HCT116 (cell line): ENCODE measurements at regions not wholly inside any gene's neighbourhood (a gene's known extent, or its start where the extent isn't known, plus 50 kb on each side); places are given as distances from the start of the nearest gene placed in this dataset.

Source experiments
- ATAC-seq: fragments of 200-7000 bp; cut with Tn5 transposase; 2 replicates; pipeline ENCODE4 v1.9.1; 2020; ENCODE audit warnings: mild to moderate bottlenecking, moderate library complexity
- BruUV-seq: library from RNA; stranded (reverse); fragments of 400-500 nt; replicated peaks from 2 replicates; lab custom pipeline; 2021; lab: Mats Ljungman, UMichigan
- CTCF ChIA-PET: fragments of 300-600 bp; sonication (Branson Sonifier 250); formaldehyde crosslinking; loops from one replicate; lab custom pipeline; 2021; ENCODE audit warnings: antibody characterized with exemption; lab: Charles Lee
- POLR2A ChIA-PET: fragments of 300-600, 350-600 bp; sonication (Branson Sonifier 250); formaldehyde crosslinking; loops from one replicate; lab custom pipeline; 2021; ENCODE audit warnings: antibody characterized with exemption; lab: Charles Lee
- RAD21 ChIA-PET, 2 experiments: fragments of 300-600 bp; sonication (Branson Sonifier 250); formaldehyde crosslinking; loops; one replicate each; lab custom pipeline; 2023; ENCODE audit warnings: low total read pairs in 2 of 2; ENCODE audit not compliant: uncharacterized antibody in 2 of 2, unreplicated experiment in 2 of 2, low non-redundant PET in 1 of 2; lab: Charles Lee
- DNase-seq: peaks from one replicate; pipeline ENCODE4 v3.0.0-alpha.2; 2010; ENCODE audit warnings: low read depth, low spot score
- H2AFZ ChIP-seq: fragments of 200-600 bp; shearing (Covaris generic), sonication (generic); 2 replicates; pipeline ENCODE4 v1.6.1; 2017; ENCODE audit warnings: low read depth, mixed run types, mixed read lengths, antibody characterized with exemption, low read length; ENCODE audit not compliant: poor library complexity, severe bottlenecking
- H3K27ac ChIP-seq: 2 replicates; pipeline ENCODE4 v1.5.1; 2012; ENCODE audit warnings: low read depth, low read length
- H3K27me3 ChIP-seq: fragments of 200-600 bp; sonication (generic); 2 replicates; pipeline ENCODE4 v1.6.1; 2016; ENCODE audit warnings: mixed run types, low read length, mixed read lengths; ENCODE audit not compliant: insufficient read depth
- H3K36me3 ChIP-seq, 2 experiments: fragments of 200-500 bp in 1 of 2; fragments of 200-600 bp in 1 of 2; sonication (Bioruptor generic) in 1 of 2; sonication (generic) in 1 of 2; 2 replicates each; pipeline versions ENCODE4 v1.5.1 to v1.6.1; 2014 to 2016; ENCODE audit warnings: low read length in 2 of 2, inconsistent platforms in 1 of 2, mixed read lengths in 1 of 2, mixed run types in 1 of 2; ENCODE audit not compliant: insufficient read depth in 2 of 2, control insufficient read depth in 1 of 2
- H3K4me1 ChIP-seq, 2 experiments: fragments of 200-600 bp in 1 of 2; sonication (generic) in 1 of 2; 2 replicates each; pipeline versions ENCODE4 v1.5.1 to v1.6.1; 2012 to 2017; ENCODE audit warnings: low read length in 2 of 2, inconsistent platforms in 1 of 2, mild to moderate bottlenecking in 1 of 2, mixed read lengths in 1 of 2, mixed run types in 1 of 2, moderate library complexity in 1 of 2; ENCODE audit not compliant: insufficient read depth in 2 of 2, control insufficient read depth in 1 of 2
- H3K4me2 ChIP-seq: fragments of 200-600 bp; sonication (generic); 2 replicates; pipeline ENCODE4 v1.6.1; 2017; ENCODE audit warnings: mixed run types, low read length, mixed read lengths
- H3K4me3 ChIP-seq, 2 experiments: fragments of 200-600 bp in 1 of 2; sonication (generic) in 1 of 2; replicated peaks in 1 of 2; 2 replicates each; pipeline ENCODE4 v1.5.1; 2011 to 2016; ENCODE audit warnings: low read length in 2 of 2, control low read depth in 1 of 2, low read depth in 1 of 2, mild to moderate bottlenecking in 1 of 2, mixed read lengths in 1 of 2, mixed run types in 1 of 2
- H3K79me2 ChIP-seq: fragments of 200-600 bp; sonication (generic); 2 replicates; pipeline ENCODE4 v1.6.1; 2017; ENCODE audit warnings: mild to moderate bottlenecking, mixed run types, low read length, moderate library complexity, mixed read lengths; ENCODE audit not compliant: insufficient read depth
- H3K9ac ChIP-seq: fragments of 200-600 bp; sonication (generic); 2 replicates; pipeline ENCODE4 v1.6.1; 2016; ENCODE audit warnings: low read length, mixed read lengths
- H3K9me2 ChIP-seq: fragments of 200-600 bp; sonication (generic), shearing (Covaris generic); 2 replicates; pipeline ENCODE4 v1.6.1; 2017; ENCODE audit warnings: mixed run types, mild to moderate bottlenecking, moderate library complexity; ENCODE audit not compliant: insufficient read depth
- H3K9me3 ChIP-seq, 2 experiments: fragments of 200-500 bp in 1 of 2; fragments of 200-600 bp in 1 of 2; sonication (Bioruptor generic) in 1 of 2; sonication (generic) in 1 of 2; 2 replicates each; pipeline ENCODE4 v1.6.1; 2014 to 2017; ENCODE audit warnings: low read length in 2 of 2, mixed read lengths in 2 of 2, inconsistent platforms in 1 of 2, low read depth in 1 of 2, mild to moderate bottlenecking in 1 of 2, mixed run types in 1 of 2, moderate library complexity in 1 of 2; ENCODE audit not compliant: control insufficient read depth in 1 of 2, insufficient read depth in 1 of 2
- H4K20me1 ChIP-seq: fragments of 200-600 bp; sonication (generic), shearing (Covaris generic); 2 replicates; pipeline ENCODE4 v1.6.1; 2017; ENCODE audit warnings: mixed run types, mild to moderate bottlenecking, moderate library complexity; ENCODE audit not compliant: insufficient read depth
- CBX3 ChIP-seq: IDR thresholded peaks from 2 replicates; pipeline ENCODE4 v1.6.1; 2012; ENCODE audit warnings: low read depth
- CEBPB ChIP-seq: IDR thresholded peaks from 2 replicates; pipeline ENCODE4 v1.6.1; 2012; ENCODE audit warnings: low read depth
- EGR1 ChIP-seq: IDR thresholded peaks from 2 replicates; pipeline ENCODE4 v1.6.1; 2012; ENCODE audit warnings: low read depth
- EZH2phosphoT487 ChIP-seq: fragments of 200-600 bp; IDR thresholded peaks from 2 replicates; pipeline ENCODE4 v1.6.1; 2018; ENCODE audit warnings: antibody characterized with exemption, borderline replicate concordance
- FOSL1 ChIP-seq: IDR thresholded peaks from 2 replicates; pipeline ENCODE4 v1.6.1; 2012; ENCODE audit warnings: low read depth
- JUND ChIP-seq: IDR thresholded peaks from 2 replicates; pipeline ENCODE4 v1.6.1; 2012
- POLR2A ChIP-seq: IDR thresholded peaks from 2 replicates; pipeline ENCODE4 v1.7.0; 2011; ENCODE audit warnings: borderline replicate concordance; ENCODE audit not compliant: insufficient read depth, insufficient read length; ENCODE audit errors: extremely low read depth
- POLR2AphosphoS5 ChIP-seq: IDR thresholded peaks from 2 replicates; pipeline ENCODE4 v1.6.1; 2011; ENCODE audit warnings: mild to moderate bottlenecking, low read depth, low read length, moderate library complexity
- RAD21 ChIP-seq: IDR thresholded peaks from 2 replicates; pipeline ENCODE4 v1.6.1; 2012; ENCODE audit warnings: low read depth, mild to moderate bottlenecking
- SP1 ChIP-seq: IDR thresholded peaks from 2 replicates; pipeline ENCODE4 v1.6.1; 2012; ENCODE audit warnings: low read depth
- ZFX ChIP-seq: fragments of 450-650 bp; IDR thresholded peaks from 2 replicates; pipeline ENCODE4 v1.6.1; 2017
- intact Hi-C: fragments of 100-400 bp; cut with micrococcal nuclease; formaldehyde crosslinking; loops from 2 replicates; pipeline ENCODE4 v1.10.0; 2022
- TF ChIP-seq, protein P1 (sequence below): IDR thresholded peaks from 2 replicates; pipeline ENCODE4 v1.6.1; 2012
- TF ChIP-seq, protein P2 (sequence below), 3 experiments: fragments of 200-600 bp in 1 of 3; sonication (generic) in 1 of 3; IDR thresholded peaks in 2 of 3; conservative IDR thresholded peaks in 1 of 3; 2 replicates each; pipeline ENCODE4 v1.5.1; 2012 to 2017; ENCODE audit warnings: low read depth in 2 of 3, low read length in 2 of 3, antibody characterized with exemption in 1 of 3, borderline replicate concordance in 1 of 3, control low read depth in 1 of 3, mild to moderate bottlenecking in 1 of 3, mixed read lengths in 1 of 3, mixed run types in 1 of 3, moderate library complexity in 1 of 3; ENCODE audit not compliant: insufficient read depth in 1 of 3
- TF ChIP-seq, protein P3 (sequence below): IDR thresholded peaks from 2 replicates; pipeline ENCODE4 v1.6.1; 2012; ENCODE audit warnings: low read depth
- TF ChIP-seq, protein P4 (sequence below): IDR thresholded peaks from 2 replicates; pipeline ENCODE4 v1.6.1; 2011; ENCODE audit warnings: mild to moderate bottlenecking, low read length, moderate library complexity; ENCODE audit not compliant: insufficient replicate concordance; ENCODE audit errors: extremely low read depth

DNA sequence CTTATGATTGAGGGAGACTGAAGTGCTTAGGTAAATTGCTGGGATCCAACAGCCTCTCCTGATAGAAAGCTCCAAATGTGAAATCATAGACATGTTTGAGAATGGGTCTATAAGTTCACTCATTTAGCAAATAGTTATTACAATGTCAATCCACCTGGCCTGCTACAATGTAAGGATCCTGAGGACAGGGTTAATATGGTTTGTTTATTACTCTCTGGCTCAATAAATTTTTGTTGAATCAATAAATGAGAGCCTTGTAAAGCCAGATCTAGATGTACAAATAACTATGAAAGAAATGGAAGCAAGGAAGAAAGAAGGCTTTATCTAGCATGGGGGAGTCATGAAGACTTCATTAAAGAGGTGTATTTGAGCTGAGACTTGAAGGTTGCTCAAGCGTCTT is 165.6 kb upstream of the IGF1 start (continued):
- TF ChIP-seq, protein P1, sequence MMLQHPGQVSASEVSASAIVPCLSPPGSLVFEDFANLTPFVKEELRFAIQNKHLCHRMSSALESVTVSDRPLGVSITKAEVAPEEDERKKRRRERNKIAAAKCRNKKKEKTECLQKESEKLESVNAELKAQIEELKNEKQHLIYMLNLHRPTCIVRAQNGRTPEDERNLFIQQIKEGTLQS: no peak
- TF ChIP-seq, protein P2, sequence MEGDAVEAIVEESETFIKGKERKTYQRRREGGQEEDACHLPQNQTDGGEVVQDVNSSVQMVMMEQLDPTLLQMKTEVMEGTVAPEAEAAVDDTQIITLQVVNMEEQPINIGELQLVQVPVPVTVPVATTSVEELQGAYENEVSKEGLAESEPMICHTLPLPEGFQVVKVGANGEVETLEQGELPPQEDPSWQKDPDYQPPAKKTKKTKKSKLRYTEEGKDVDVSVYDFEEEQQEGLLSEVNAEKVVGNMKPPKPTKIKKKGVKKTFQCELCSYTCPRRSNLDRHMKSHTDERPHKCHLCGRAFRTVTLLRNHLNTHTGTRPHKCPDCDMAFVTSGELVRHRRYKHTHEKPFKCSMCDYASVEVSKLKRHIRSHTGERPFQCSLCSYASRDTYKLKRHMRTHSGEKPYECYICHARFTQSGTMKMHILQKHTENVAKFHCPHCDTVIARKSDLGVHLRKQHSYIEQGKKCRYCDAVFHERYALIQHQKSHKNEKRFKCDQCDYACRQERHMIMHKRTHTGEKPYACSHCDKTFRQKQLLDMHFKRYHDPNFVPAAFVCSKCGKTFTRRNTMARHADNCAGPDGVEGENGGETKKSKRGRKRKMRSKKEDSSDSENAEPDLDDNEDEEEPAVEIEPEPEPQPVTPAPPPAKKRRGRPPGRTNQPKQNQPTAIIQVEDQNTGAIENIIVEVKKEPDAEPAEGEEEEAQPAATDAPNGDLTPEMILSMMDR (IDR thresholded peaks at IDR 0.05 in 2 of 3, conservative IDR thresholded peaks at IDR 0.05 in 1 of 3; ENCODE audit: borderline replicate concordance in 1 of 3, insufficient read depth in 1 of 3, low read depth in 2 of 3, low read length in 2 of 3): no peak
- TF ChIP-seq EGR1: no peak
- no peak for TF ChIP-seq JUND
- no peak for TF ChIP-seq FOSL1
- TF ChIP-seq RAD21: no peak
- TF ChIP-seq SP1: no peak

DNA sequence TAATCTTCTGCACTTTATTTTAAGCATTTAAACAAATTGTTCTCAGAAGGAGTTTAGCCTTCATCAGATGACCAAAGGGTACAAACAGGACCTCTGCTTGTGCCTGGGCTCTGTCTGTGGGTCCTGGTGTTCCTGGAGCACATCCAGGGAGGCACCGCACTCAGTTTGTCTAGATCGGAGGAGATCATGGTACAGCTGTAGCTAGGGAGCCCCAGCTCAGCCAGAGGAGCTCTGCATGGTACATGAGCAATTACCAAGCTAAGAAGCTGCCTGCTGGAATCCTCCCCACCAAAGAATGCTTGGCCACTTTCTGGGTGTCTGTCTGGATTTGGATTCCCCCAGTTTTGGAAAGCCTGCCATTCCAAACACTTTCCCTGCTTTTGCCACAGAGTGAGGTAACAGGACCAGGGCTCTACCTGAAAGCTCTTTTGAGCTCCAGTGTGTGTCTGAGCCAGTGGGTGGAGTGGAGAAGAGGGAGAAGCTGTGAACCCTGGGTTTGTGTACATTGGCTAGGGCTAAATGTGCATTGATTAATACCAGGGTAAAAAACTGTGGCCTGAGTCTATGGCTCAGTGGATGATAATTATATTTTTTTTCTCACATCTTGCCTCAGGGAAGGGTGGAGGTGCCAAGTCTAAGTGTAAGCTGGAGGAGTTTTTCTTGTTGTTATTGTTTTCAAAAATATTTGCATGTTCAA is 163.7 kb upstream of the IGF1 start:
- Histone ChIP-seq H2AFZ (no peak overlapping the region), H3K4me3 (no peak overlapping the region), H3K4me2 (no peak overlapping the region), H3K27me3 (peaks cover 3% of the 10 kb centered on the region; the same call in 1 of the 2 replicates), H3K36me3 (no peaks in the 10 kb centered on the region), H3K4me1 (no peaks in the 10 kb centered on the region), H3K27ac (no peak overlapping the region), H4K20me1 (no peaks in the 10 kb centered on the region), H3K79me2 (no peaks in the 10 kb centered on the region), H3K9me3 (no peaks in the 10 kb centered on the region), H3K9me2 (no peaks in the 10 kb centered on the region), H3K9ac (no peak overlapping the region)
- ChIA-PET CTCF (no interaction called here), RAD21 (no interaction called here), POLR2A (no interaction called here)
- intact Hi-C loops: no loop called here
- DNase-seq (no peak), ATAC-seq (no peak)
- no TSS peak for BruUV-seq
- TF ChIP-seq EZH2phosphoT487: no peak
- TF ChIP-seq, protein P3, sequence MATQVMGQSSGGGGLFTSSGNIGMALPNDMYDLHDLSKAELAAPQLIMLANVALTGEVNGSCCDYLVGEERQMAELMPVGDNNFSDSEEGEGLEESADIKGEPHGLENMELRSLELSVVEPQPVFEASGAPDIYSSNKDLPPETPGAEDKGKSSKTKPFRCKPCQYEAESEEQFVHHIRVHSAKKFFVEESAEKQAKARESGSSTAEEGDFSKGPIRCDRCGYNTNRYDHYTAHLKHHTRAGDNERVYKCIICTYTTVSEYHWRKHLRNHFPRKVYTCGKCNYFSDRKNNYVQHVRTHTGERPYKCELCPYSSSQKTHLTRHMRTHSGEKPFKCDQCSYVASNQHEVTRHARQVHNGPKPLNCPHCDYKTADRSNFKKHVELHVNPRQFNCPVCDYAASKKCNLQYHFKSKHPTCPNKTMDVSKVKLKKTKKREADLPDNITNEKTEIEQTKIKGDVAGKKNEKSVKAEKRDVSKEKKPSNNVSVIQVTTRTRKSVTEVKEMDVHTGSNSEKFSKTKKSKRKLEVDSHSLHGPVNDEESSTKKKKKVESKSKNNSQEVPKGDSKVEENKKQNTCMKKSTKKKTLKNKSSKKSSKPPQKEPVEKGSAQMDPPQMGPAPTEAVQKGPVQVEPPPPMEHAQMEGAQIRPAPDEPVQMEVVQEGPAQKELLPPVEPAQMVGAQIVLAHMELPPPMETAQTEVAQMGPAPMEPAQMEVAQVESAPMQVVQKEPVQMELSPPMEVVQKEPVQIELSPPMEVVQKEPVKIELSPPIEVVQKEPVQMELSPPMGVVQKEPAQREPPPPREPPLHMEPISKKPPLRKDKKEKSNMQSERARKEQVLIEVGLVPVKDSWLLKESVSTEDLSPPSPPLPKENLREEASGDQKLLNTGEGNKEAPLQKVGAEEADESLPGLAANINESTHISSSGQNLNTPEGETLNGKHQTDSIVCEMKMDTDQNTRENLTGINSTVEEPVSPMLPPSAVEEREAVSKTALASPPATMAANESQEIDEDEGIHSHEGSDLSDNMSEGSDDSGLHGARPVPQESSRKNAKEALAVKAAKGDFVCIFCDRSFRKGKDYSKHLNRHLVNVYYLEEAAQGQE: no peak
- TF ChIP-seq ZFX: no peak
- no peak for TF ChIP-seq SP1
- no peak for TF ChIP-seq POLR2A
- no peak for TF ChIP-seq CEBPB
- no peak for TF ChIP-seq CBX3
- no peak for TF ChIP-seq EGR1
- TF ChIP-seq, protein P4, sequence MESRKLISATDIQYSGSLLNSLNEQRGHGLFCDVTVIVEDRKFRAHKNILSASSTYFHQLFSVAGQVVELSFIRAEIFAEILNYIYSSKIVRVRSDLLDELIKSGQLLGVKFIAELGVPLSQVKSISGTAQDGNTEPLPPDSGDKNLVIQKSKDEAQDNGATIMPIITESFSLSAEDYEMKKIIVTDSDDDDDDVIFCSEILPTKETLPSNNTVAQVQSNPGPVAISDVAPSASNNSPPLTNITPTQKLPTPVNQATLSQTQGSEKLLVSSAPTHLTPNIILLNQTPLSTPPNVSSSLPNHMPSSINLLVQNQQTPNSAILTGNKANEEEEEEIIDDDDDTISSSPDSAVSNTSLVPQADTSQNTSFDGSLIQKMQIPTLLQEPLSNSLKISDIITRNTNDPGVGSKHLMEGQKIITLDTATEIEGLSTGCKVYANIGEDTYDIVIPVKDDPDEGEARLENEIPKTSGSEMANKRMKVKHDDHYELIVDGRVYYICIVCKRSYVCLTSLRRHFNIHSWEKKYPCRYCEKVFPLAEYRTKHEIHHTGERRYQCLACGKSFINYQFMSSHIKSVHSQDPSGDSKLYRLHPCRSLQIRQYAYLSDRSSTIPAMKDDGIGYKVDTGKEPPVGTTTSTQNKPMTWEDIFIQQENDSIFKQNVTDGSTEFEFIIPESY: no peak
- TF ChIP-seq, protein P2 (IDR thresholded peaks at IDR 0.05 in 2 of 3, conservative IDR thresholded peaks at IDR 0.05 in 1 of 3; ENCODE audit: borderline replicate concordance in 1 of 3, insufficient read depth in 1 of 3, low read depth in 2 of 3, low read length in 2 of 3): no peak
- TF ChIP-seq POLR2AphosphoS5: no peak
